ENCODE measurements at regions not wholly inside any gene's neighbourhood (a gene's known extent, or its start where the extent isn't known, plus 50 kb on each side); places are given as distances from the start of the nearest gene placed in this dataset.
A peak's percentile ranks its signal among the peaks of the same experiment; 100 is the strongest.

DNA sequence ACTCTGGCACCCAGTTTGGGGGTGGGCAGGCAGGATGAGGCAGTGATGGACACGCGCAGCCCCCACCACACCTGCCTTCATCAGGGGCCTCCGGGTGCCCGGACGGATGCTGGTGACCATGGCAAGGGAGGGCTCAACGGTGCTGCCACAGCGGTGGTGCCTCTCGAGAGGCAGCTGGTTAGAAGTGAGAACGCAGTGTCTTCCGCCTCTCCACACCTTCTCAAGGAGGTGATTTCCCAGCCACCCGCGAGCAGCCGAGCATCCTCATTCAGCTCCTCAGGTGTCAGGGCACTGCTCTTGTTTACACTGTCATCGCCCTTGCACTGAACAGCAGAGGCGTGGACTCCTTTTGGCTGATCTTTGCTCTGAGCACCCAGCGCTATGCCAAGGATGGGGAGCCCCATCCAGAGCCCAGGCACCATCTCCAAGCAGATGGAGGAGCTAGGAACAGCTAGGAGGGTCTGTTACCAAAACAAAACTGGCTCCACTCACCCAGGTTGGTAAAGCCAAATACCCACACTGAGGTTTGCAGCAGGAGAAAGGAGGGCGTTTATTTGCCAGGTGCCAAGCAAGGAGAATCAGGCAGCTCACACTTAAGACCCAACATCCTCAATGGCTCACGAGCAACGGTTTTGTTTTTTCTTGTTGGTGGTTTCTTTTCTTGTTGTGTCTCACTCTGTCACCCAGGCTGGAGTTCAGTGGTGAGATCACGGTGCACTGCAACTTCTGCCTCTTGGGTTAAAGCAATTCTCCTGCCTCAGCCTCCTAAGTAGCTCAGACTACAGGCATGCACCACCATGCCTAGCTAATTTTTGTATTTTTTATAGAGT is 174.3 kb upstream of the TNRC6C start:
- DNase-seq, result peak; percentile 42 to 91 (median 79)
- Histone ChIP-seq H3K36me3 (ENCODE audit: control insufficient read depth in 2 of 2, extremely low read depth in 1 of 2, insufficient read depth in 1 of 2, low read length in 1 of 2) (no peaks in the 10 kb centered on the region), H3K4me3 (ENCODE audit: control insufficient read depth in 1 of 2, extremely low read depth in 1 of 2, low read length in 1 of 2) (peak overlapping the region in 1 of 2 donors; percentile 5), H3K9me3 (no peaks in the 10 kb centered on the region), H3K27me3 (replicated peaks in 1 of 2; ENCODE audit: control insufficient read depth in 2 of 2, extremely low read depth in 1 of 2, insufficient read depth in 2 of 2, low read length in 1 of 2) (peaks cover 0 to 6% of the 10 kb centered on the region in 2 experiments), H3K27ac (ENCODE audit: low read length) (peak overlapping the region; percentile 95), H3K4me1 (ENCODE audit: control insufficient read depth in 1 of 2, extremely low read depth in 1 of 2, insufficient read depth in 2 of 2, low read length in 2 of 2) (peaks cover 2 to 44% of the 10 kb centered on the region in 2 experiments)
- Mint-ChIP-seq H3K27ac (peak overlapping the region; percentile 89 to 98), H3K27me3 (no peaks in the 10 kb centered on the region), H3K4me1 (peaks cover 11 to 29% (median 17%) of the 10 kb centered on the region in 3 donors), H3K36me3 (no peaks in the 10 kb centered on the region), H3K9me3 (no peaks in the 10 kb centered on the region), H3K4me3 (peak overlapping the region; percentile 37 to 64 (median 59))
- peak; percentile 86 to 97 (median 95) for ATAC-seq (replicated peaks in 1 of 4)
- ChIA-PET CTCF (interaction anchor here in 1 of 2 donors (0.6 to 1.1 kb wide), 5 partner anchors 11 to 452 kb away, joined by 3 to 5 read pairs (median 3); partner anchors contain the start of gene TNRC6C), POLR2A (interaction anchor here in 1 of 2 donors (0.5 to 2.6 kb wide), 5 partner anchors 98 to 187 kb away, joined by 3 to 15 read pairs (median 4); partner anchors contain the start of gene TNRC6C)
- WGBS (ENCODE audit: insufficient coverage), result 18% methylated on average over 15 of the region's 20 CpGs

DNA sequence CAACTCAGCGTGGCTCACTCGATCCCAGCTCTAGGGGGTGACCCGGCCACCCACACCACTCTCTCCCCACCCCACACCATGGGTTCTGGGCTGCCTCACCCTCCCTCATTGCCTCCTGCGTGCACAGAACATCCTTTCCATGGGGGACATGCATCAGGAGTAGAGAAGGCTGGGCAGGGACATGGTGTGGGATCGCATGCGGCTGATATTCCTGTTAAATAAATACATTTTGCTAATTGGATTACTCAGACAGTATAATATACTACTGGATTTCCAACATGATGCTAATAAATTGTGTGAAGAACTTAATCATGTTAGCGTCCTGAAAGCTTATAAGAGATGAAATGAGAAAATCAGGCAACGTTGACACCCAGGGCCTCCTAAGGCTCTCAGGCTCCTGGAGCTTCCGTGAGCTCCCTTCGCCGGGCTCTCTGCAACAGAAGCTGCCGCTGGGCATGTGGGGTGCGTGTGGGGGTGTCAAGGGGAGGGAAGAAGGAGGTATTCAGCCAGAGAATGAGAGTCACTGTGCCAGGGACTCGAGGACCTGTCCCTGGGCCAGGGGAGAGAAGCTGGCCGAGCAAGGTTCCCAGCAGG is 173.1 kb upstream of the TNRC6C start:
- Mint-ChIP-seq H3K36me3 (no peaks in the 10 kb centered on the region), H3K27me3 (no peaks in the 10 kb centered on the region), H3K27ac (peak overlapping the region; percentile 23 to 89), H3K4me1 (peaks cover 11 to 29% (median 17%) of the 10 kb centered on the region in 3 donors), H3K9me3 (no peaks in the 10 kb centered on the region), H3K4me3 (no peak overlapping the region)
- WGBS (ENCODE audit: insufficient coverage), result 71% methylated on average over 3 of the region's 15 CpGs
- peaks cover 0 to 10% of the 10 kb centered on the region in 2 experiments for H3K27me3 ChIP-seq (replicated peaks in 1 of 2; ENCODE audit: control insufficient read depth in 2 of 2, extremely low read depth in 1 of 2, insufficient read depth in 2 of 2, low read length in 1 of 2)
- no peak for DNase-seq
- ChIA-PET POLR2A (interaction anchor here (0.6 to 2.6 kb wide), 2 partner anchors 173 kb away, joined by 6 to 15 read pairs; partner anchors contain the start of gene TNRC6C (in 2 of the 2)), CTCF (interaction anchor here in 1 of 2 donors (0.6 kb wide), 1 partner anchor 58 kb away, joined by 3 read pairs; no protein-coding TSS in a partner anchor)
- no peak for ATAC-seq (replicated peaks in 1 of 4)
- no peaks in the 10 kb centered on the region for H3K9me3 ChIP-seq
- no peak overlapping the region for H3K4me3 ChIP-seq (ENCODE audit: control insufficient read depth in 1 of 2, extremely low read depth in 1 of 2, low read length in 1 of 2)
- H3K4me1 ChIP-seq (ENCODE audit: control insufficient read depth in 1 of 2, extremely low read depth in 1 of 2, insufficient read depth in 2 of 2, low read length in 2 of 2), result peaks cover 2 to 44% of the 10 kb centered on the region in 2 experiments
- no peaks in the 10 kb centered on the region for H3K36me3 ChIP-seq (ENCODE audit: control insufficient read depth in 2 of 2, extremely low read depth in 1 of 2, insufficient read depth in 1 of 2, low read length in 1 of 2)
- H3K27ac ChIP-seq (ENCODE audit: low read length), result peak overlapping the region; percentile 95

DNA sequence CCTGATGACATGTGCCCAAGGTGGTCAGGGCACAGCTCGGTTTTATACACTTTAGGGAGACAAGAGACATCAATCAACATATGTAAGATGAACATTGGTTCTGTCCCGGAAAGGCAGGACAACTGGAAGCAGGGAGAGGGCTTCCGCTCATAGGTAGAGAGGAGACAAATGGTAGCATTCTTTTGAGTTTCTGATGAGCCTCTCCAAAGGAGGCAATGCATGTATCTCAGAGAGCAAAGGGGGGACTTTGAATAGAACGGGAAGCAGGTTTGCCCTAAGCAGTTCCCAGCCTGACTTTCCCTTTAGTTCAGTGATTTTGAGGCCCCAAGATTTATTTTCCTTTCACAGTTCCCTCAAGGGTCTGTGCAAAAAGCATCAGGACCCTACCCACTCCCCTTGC is 172.4 kb upstream of the TNRC6C start:
- peaks cover 2 to 44% of the 10 kb centered on the region in 2 experiments for H3K4me1 ChIP-seq (ENCODE audit: control insufficient read depth in 1 of 2, extremely low read depth in 1 of 2, insufficient read depth in 2 of 2, low read length in 2 of 2)
- H3K36me3 Mint-ChIP-seq, result no peaks in the 10 kb centered on the region
- WGBS (ENCODE audit: insufficient coverage), result 75% methylated on average over 2 of the region's 4 CpGs
- no peak overlapping the region for H3K27ac ChIP-seq (ENCODE audit: low read length)
- no peak overlapping the region for H3K4me3 Mint-ChIP-seq
- no peaks in the 10 kb centered on the region for H3K27me3 Mint-ChIP-seq
- no peaks in the 10 kb centered on the region for H3K9me3 Mint-ChIP-seq
- no peak for DNase-seq
- H3K27ac Mint-ChIP-seq, result no peak overlapping the region
- ChIA-PET POLR2A (interaction anchor here in 1 of 2 donors (2.6 kb wide), 1 partner anchor 172 kb away, joined by 15 read pairs; the partner anchor contains the start of gene TNRC6C), CTCF (no interaction called here)
- H3K27me3 ChIP-seq (replicated peaks in 1 of 2; ENCODE audit: control insufficient read depth in 2 of 2, extremely low read depth in 1 of 2, insufficient read depth in 2 of 2, low read length in 1 of 2), result peaks cover 0 to 10% of the 10 kb centered on the region in 2 experiments
- no peaks in the 10 kb centered on the region for H3K9me3 ChIP-seq
- H3K4me1 Mint-ChIP-seq, result peaks cover 11 to 29% (median 17%) of the 10 kb centered on the region in 3 donors
- ATAC-seq (replicated peaks in 1 of 4), result no peak
- H3K36me3 ChIP-seq (ENCODE audit: control insufficient read depth in 2 of 2, extremely low read depth in 1 of 2, insufficient read depth in 1 of 2, low read length in 1 of 2), result no peaks in the 10 kb centered on the region
- H3K4me3 ChIP-seq (ENCODE audit: control insufficient read depth in 1 of 2, extremely low read depth in 1 of 2, low read length in 1 of 2), result no peak overlapping the region

DNA sequence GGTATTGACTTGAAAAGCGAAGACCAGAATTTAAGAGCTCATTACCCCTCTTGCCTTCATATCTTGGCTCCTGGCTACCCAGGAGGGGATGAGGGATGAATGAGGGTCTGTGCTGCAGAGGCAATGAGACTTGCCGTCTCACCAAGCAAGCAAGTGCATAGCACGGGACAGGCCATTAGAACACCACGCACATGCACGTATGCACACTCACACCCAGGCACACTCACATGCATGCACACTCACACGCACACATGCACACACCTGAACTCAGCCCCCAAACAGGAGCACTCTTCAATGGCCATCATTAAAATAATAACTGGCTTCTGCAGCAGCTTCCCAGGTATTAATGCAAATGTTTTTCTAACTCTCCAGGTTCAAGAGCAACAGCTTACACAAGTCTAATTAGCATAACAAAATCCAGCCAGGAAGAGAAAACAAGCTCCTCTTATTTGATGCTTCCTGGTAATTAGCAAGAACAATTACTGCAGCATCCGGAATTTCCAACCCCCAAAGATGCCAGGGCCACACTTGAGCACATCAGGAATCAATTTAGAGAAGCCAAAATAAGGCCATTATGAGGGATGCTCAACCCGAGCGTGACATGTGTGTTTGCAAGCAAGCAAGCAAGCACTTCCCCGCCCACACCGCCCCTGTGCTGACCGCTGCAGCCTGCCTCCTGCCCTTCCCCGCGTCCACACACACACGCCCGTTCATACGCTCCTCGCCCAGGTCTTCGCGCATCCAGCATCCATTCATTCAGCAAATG is 171.6 kb upstream of the TNRC6C start:
- Histone ChIP-seq H3K36me3 (ENCODE audit: control insufficient read depth in 2 of 2, extremely low read depth in 1 of 2, insufficient read depth in 1 of 2, low read length in 1 of 2) (no peaks in the 10 kb centered on the region), H3K27me3 (replicated peaks in 1 of 2; ENCODE audit: control insufficient read depth in 2 of 2, extremely low read depth in 1 of 2, insufficient read depth in 2 of 2, low read length in 1 of 2) (peaks cover 0 to 9% of the 10 kb centered on the region in 2 experiments), H3K4me3 (ENCODE audit: control insufficient read depth in 1 of 2, extremely low read depth in 1 of 2, low read length in 1 of 2) (no peak overlapping the region), H3K27ac (ENCODE audit: low read length) (no peak overlapping the region), H3K9me3 (no peaks in the 10 kb centered on the region), H3K4me1 (ENCODE audit: control insufficient read depth in 1 of 2, extremely low read depth in 1 of 2, insufficient read depth in 2 of 2, low read length in 2 of 2) (peaks cover 2 to 44% of the 10 kb centered on the region in 2 experiments)
- ChIA-PET POLR2A (no interaction called here), CTCF (no interaction called here)
- no peaks in the 10 kb centered on the region for H3K27me3 Mint-ChIP-seq
- peaks cover 11 to 29% (median 17%) of the 10 kb centered on the region in 3 donors for H3K4me1 Mint-ChIP-seq
- WGBS (ENCODE audit: insufficient coverage), result 95% methylated on average over 18 of the region's 20 CpGs
- DNase-seq (no peak), ATAC-seq (replicated peaks in 1 of 4) (no peak)
- H3K4me3 Mint-ChIP-seq, result no peak overlapping the region
- H3K36me3 Mint-ChIP-seq, result no peaks in the 10 kb centered on the region
- H3K9me3 Mint-ChIP-seq, result no peaks in the 10 kb centered on the region
- no peak overlapping the region for H3K27ac Mint-ChIP-seq

- Histone ChIP-seq H3K4me1 (ENCODE audit: control insufficient read depth in 1 of 2, extremely low read depth in 1 of 2, insufficient read depth in 2 of 2, low read length in 2 of 2) (peaks cover 0 to 19% of the 10 kb centered on the region in 2 experiments), H3K27ac (ENCODE audit: low read length) (no peak overlapping the region), H3K9me3 (no peaks in the 10 kb centered on the region), H3K27me3 (replicated peaks in 1 of 2; ENCODE audit: control insufficient read depth in 2 of 2, extremely low read depth in 1 of 2, insufficient read depth in 2 of 2, low read length in 1 of 2) (peaks cover 0 to 8% of the 10 kb centered on the region in 2 experiments), H3K4me3 (ENCODE audit: control insufficient read depth in 1 of 2, extremely low read depth in 1 of 2, low read length in 1 of 2) (no peak overlapping the region), H3K36me3 (ENCODE audit: control insufficient read depth in 2 of 2, extremely low read depth in 1 of 2, insufficient read depth in 1 of 2, low read length in 1 of 2) (no peaks in the 10 kb centered on the region)
- H3K9me3 Mint-ChIP-seq, result no peaks in the 10 kb centered on the region
- no peak for DNase-seq
- no peaks in the 10 kb centered on the region for H3K36me3 Mint-ChIP-seq
- WGBS (ENCODE audit: insufficient coverage), result 98% methylated on average over 9 of the region's 9 CpGs
- POLR2A ChIA-PET, result no interaction called here
- ATAC-seq (replicated peaks in 1 of 4), result no peak
- H3K27ac Mint-ChIP-seq, result no peak overlapping the region
- CTCF ChIA-PET, result no interaction called here
- H3K27me3 Mint-ChIP-seq, result peaks cover 0 to 4% of the 10 kb centered on the region in 2 donors
- no peak overlapping the region for H3K4me3 Mint-ChIP-seq
- peaks cover 0 to 12% (median 4%) of the 10 kb centered on the region in 3 donors for H3K4me1 Mint-ChIP-seq
Measured at GRCh38 chr17:77790143-77790829, 168.2 kb upstream of the TNRC6C start.
